Ishikawa (cell line): ENCODE measurements at regions not wholly inside any gene's neighbourhood (a gene's known extent, or its start where the extent isn't known, plus 50 kb on each side); places are given as distances from the start of the nearest gene placed in this dataset.

Source experiments
- CEBPB ChIP-seq: IDR thresholded peaks from 2 replicates; pipeline ENCODE4 v1.6.1; 2012
- EGR1 ChIP-seq: IDR thresholded peaks from 2 replicates; pipeline ENCODE4 v1.6.1; 2012
- EP300 ChIP-seq: IDR thresholded peaks from 2 replicates; pipeline ENCODE4 v1.6.1; 2012; ENCODE audit warnings: borderline replicate concordance
- FOXM1 ChIP-seq: IDR thresholded peaks from 2 replicates; pipeline ENCODE4 v1.6.1; 2012; ENCODE audit warnings: low read depth, borderline replicate concordance
- MAX ChIP-seq: IDR thresholded peaks from 2 replicates; pipeline ENCODE4 v1.6.1; 2012
- RAD21 ChIP-seq: IDR thresholded peaks from 2 replicates; pipeline ENCODE4 v1.6.1; 2012; ENCODE audit warnings: low read depth
- TAF1 ChIP-seq: IDR thresholded peaks from 2 replicates; pipeline ENCODE4 v1.6.1; 2012; ENCODE audit warnings: low read depth, mild to moderate bottlenecking
- TCF12 ChIP-seq: IDR thresholded peaks from 2 replicates; pipeline ENCODE4 v1.6.1; 2012; ENCODE audit warnings: low read depth
- USF1 ChIP-seq: IDR thresholded peaks from 2 replicates; pipeline ENCODE4 v1.6.1; 2012
- YY1 ChIP-seq: IDR thresholded peaks from 2 replicates; pipeline ENCODE4 v1.6.1; 2012; ENCODE audit warnings: low read depth
- ZBTB7A ChIP-seq: IDR thresholded peaks from 2 replicates; pipeline ENCODE4 v1.6.1; 2012; ENCODE audit warnings: low read depth

- TF ChIP-seq TAF1 (no peak), MAX (no peak), FOXM1 (no peak), EP300 (no peak), TCF12 (no peak), EGR1 (no peak), ZBTB7A (no peak), CEBPB (no peak), RAD21 (no peak), YY1 (no peak), USF1 (no peak)
Observed at GRCh38 chr1:190599670-190600069, 122.0 kb upstream of the BRINP3 start.
